ENCODE measurements at regions not wholly inside any gene's neighbourhood (a gene's known extent, or its start where the extent isn't known, plus 50 kb on each side); places are given as distances from the start of the nearest gene placed in this dataset.
"Not testable (repeated sequence)": the region's sequence is repeated elsewhere in the genome, so short reads cannot be mapped to it uniquely, and the experiment has no call there.

GRCh38 chr12:46617737-46618136 lies 208.1 kb downstream of the SLC38A4 start:
- not testable (repeated sequence) for DNase-seq

DNA sequence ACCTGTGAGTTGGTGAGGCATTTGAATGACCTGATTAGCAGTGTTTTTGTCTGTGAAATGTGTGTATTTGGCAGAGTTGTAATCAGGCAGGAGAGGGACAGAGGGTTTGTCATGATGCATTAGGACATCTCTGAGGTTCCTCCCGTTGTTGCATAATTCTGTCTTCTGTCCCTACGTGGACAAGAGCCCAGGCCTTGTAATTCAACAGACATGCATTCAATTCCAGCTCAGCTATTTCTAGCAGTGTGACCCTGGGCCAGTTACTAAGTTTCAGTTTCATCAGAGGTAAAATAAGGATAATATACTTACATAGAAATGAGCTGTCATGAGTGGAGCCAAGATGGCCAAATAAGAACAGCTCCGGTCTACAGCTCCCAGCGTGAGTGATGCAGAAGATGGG lies 208.6 kb downstream of the SLC38A4 start:
- DNase-seq: no peak

DNA sequence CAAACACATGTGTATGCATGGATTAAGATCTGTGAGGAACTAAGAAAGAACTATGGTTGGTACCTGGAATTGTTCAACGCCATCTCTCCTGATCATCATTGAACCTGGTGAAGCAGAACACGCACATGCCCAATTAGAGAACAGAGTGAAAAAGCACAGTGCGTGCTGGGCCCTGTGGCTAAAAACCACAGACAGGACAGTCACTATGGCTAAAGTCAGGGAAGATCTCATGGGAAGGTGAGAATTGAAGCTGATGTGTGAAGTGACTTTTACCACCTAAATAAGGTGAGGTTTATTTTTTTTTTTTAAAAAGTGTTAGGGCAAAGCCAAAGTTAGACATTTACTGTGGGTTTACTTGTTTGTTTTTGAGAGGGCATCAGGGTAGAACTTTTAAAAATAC lies 215.0 kb downstream of the SLC38A4 start:
- no peak for DNase-seq

DNA sequence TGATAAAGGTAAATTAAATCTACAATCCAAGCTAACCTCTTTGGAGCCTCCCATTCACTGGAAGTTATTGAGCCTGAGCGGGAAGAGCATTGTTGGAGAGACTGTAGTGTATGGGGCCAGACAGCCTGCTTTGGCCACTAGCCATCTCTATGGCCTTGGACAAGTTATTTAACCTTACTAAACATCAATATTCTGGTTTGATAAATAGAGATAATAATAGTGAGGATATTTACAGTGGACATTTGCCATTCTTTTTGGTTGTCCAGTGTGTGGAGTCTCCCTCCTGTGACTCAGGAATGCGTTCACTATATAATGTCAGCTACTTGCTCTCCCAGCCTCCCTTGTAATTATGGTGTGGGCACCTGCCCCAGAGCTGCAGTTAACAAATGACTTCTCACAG lies 216.1 kb downstream of the SLC38A4 start:
- no peak for DNase-seq

GRCh38 chr12:46609273-46609623 lies 216.5 kb downstream of the SLC38A4 start:
- DNase-seq: peak; percentile 24

- no peak for DNase-seq
Measured at GRCh38 chr12:46608431-46609272, 217.1 kb downstream of the SLC38A4 start.

- no peak for DNase-seq
Measured at GRCh38 chr12:46604684-46605083, 221.1 kb downstream of the SLC38A4 start.

DNA sequence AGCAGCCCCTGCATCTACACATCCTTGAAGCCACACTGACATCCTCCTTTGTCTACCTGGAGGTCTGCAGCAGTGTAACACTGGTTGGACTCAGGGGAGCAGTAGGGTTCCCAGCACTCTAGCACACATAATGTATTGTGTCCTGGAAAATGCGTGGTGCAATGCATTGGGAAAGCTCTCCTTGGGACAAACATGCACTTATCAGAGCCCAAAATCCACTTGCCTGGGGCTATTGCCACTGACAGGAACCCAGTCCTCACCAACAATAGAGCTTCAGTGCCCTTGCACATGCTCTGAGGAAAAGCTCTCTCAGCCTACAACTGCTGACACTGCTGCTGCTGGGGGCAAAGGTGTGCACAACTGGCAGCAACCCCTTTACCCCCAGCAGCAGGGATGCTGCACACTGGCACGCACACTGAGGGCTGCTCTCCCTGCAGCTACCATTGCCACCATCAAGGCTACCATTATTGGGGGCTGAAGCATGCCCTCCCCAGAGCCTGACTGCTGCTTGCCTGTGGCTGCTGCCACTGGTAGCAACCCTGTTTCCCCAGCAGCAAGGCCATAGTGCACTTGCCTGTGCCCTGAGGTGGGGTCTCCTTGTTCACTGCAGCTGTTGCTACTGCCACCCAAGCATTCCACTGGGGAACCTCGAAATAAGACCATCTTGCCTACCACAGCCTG lies 221.9 kb downstream of the SLC38A4 start:
- no peak for DNase-seq

GRCh38 chr12:46602474-46602873 lies 223.3 kb downstream of the SLC38A4 start:
- DNase-seq: no peak

DNA sequence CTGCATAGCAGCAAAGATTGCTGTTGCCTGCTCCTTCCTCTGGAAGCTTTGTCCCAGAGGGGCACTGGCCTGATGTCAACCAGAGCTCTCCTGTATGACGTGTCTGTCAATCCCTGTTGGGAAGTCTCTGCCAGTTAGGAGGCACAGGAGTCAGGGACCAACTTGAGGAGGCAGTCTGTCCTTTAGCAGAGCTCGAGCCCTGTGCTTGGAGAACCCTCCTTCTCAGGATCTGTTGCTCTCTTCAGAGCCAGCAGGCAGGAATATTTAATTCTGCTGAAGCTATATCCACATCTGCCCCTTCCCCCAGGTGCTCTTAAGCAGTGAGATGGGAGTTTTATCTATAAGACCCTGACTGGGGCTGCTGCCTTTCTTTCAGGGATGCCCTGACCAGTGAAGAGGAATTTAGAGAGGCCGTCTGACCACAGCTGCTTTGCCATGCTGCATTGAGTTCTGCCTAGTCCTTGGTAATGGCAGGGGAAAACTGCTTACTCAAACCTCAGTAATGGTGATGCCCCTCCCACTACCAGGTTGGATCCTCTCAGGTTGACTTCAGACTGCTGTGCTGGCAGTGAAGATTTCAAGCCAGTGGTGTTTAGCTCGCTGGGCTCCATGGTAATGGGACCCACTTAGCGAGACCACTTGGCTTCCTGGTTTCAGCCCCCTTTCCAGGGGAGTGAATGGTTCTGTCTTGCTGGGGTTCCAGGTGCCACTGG lies 218.6 kb upstream of the SLC38A2 start:
- no peak for DNase-seq

DNA sequence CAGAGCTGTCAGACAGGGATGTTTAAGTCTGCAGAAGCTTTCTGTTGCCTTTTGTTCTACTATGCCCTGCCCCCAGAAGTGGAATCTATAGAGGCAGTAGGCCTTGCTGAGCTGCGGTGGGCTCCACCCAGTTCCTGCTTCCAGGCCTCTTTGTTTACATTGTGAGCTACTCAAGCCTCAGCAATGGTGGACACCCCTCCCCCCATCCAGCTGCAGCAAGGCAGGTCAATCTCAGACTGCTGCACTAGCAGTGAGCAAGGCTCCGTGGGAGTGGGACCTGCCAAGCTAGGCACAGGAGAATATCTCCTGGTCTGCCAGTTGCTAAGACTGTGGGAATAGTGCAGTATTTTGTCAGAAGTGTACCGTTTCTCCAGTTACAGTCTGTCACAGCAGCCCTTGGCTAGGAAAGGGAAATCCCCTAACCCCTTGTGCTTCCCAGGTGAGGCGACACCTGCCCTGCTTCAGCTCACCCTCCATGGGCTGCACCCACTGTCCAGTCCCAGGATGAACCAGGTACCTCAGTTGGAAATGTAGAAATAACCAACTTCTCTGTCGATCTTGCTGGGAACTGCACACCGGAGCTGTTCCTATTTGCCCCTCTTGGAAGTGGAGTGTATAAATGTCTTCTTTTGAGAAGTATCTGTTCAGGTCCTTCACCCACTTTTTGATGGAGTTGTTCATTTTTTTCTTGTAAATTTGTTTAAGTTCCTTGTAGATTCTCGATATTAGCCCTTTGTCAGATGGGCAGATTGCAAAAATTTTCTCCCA lies 213.5 kb upstream of the SLC38A2 start:
- DNase-seq: no peak

GRCh38 chr12:46584098-46584497 lies 211.5 kb upstream of the SLC38A2 start:
- not testable (repeated sequence) for DNase-seq

GRCh38 chr12:46581990-46582389 lies 209.4 kb upstream of the SLC38A2 start:
- not testable (repeated sequence) for DNase-seq

- DNase-seq: no peak
Measured at GRCh38 chr12:46580445-46580844, 207.9 kb upstream of the SLC38A2 start.

DNA sequence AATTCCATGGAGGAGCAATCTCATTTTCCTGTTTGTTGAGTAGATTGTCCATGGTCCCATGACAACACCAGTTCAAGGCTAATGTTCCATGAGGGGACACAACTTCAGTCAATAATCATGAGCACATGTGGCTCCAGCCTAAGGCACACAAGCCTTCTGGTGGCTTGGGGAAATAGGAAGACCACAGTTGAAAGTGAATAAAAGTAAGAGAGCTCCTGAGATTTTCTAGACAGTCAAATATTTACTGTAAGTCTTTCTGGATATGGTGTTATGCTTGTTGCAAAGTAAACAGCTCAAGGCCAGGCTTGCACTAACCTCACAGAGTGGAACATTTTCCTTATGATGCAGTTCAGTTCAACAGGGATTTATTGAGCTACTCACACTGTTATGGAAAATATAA lies 206.9 kb upstream of the SLC38A2 start:
- no peak for DNase-seq

DNA sequence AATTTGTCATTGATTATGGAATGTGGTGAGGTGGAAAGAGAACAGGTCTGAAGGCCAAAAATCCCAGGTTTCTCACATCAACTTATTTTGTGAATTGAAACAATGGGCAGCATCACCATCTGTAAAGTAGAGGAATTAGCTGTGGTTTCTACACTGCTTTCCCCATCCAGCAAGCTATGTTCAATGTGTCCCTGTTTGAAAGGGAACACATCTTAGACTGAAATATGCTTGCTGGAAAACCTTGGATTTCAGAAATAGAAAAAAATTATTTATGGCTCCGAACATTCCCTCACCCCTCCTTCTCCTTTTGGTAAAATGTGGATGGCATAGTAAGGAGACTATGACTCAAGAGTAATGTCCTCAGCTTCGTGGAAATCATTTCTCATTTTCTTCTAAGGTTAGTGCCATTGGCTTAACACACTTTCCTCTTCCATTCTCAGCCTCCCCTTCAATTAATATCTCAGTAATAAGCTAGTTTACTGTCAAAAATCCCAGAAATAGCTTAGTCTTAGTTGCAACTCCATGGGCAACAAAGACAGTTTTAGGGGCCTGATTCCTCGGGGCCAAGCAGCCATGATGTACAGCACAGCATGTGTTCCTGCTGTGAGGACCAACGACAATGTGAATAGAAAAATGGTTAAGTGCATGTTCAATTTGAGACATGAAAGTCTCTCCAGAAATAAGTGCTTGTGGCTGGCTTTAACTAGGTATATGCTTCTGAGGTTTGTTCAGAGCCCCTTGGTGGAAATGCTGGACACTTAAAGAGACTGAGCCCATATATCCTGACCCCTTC lies 205.8 kb upstream of the SLC38A2 start:
- no peak for DNase-seq

GRCh38 chr12:46577063-46577776 lies 204.6 kb upstream of the SLC38A2 start:
- DNase-seq: no peak

- DNase-seq: no peak
Measured at GRCh38 chr12:46574847-46575246, 202.3 kb upstream of the SLC38A2 start.

- no peak for DNase-seq
Measured at GRCh38 chr12:46573347-46573658, 200.7 kb upstream of the SLC38A2 start.

- DNase-seq: no peak
Measured at GRCh38 chr12:46572644-46573346, 200.2 kb upstream of the SLC38A2 start.

DNA sequence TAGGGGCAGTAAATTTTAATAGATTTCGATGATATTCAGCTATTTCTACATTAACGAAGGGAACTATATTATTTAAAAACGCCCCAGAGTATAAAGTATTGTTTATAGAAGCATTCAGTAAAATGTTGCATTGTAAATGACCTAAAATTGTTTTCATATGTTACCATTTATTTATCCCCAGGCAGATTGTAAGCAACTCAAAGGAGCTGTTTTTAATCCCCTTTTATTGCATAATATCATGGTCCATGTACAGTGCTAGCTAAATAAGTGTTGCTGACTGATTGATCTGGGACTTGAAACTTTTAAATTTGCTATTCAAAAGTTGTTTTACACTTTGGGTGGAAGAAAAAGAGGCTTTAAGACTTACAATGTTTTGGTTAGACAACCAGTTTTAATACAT lies 199.0 kb upstream of the SLC38A2 start:
- DNase-seq: no peak

Measured in activated CD4-positive, alpha-beta T cell treated with anti-CD3 and anti-CD28 coated beads, Interleukin-2, amount 50 U/mL, for 16 hours (primary cell).